GM21447 (cell line): ENCODE measurements at regions not wholly inside any gene's neighbourhood (a gene's known extent, or its start where the extent isn't known, plus 50 kb on each side); places are given as distances from the start of the nearest gene placed in this dataset.
"Not testable (repeated sequence)": the region's sequence is repeated elsewhere in the genome, so short reads cannot be mapped to it uniquely, and the experiment has no call there.

ENCODE experiments used
- ATAC-seq: cut with Tn5 transposase; IDR thresholded peaks from one replicate; pipeline ENCODE4 v1.9.1; 2021; ENCODE audit not compliant: unreplicated experiment

DNA sequence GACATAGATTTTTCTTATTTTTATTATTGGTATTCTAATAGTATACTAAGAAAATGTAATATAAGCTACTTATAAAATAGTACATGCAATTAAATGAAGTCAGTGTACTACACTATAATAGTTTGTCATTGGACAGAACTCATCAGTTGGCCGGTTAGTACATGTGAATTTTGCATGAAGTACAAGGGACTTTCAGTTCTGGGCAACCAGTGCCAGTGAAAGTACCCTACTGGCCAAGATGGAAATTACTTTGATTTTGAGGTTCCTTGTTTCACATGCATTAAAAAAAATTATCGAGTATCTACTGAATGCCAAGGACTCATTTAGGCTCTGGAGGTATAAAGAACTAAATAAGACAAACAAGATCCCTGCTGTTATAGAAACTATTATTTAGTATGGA is 213.4 kb upstream of the ELL2 start:
- ATAC-seq = no peak

DNA sequence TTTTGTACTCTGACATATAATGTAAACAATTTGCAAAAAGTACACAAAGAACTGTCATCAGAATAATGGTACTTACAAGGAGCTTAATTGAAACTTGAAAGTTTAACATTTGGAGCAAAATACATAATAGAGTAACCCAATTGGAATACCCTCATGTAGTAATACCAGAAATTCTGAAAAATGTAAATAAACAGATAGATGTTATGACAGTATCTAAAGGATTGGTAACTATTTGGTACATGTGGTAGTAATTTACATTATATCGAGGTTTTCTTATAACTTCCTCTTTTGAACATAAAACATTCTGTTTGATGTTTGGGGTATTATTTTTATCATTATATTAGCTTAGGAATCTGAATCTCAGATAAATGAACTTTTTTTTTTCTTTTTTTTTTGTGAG is 211.7 kb upstream of the ELL2 start:
- no peak for ATAC-seq

DNA sequence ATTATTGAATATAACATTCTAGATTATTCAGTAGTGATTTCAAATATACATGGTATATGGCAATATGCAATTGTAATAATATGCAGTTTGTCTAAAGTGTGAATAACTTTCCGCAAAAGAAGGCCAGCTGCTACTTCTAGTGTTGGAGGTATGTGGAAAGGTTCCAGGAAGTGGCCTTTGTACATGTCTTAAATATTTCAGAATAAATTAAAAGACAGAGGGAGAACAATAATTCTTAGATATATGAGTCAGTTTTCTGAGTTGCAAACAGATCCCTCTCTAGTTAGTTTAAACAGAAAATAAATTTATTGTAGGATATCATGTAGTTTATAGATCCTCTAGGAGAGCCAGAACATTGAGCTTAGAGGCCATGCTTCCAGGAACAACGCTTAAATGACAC is 210.8 kb upstream of the ELL2 start:
- ATAC-seq = no peak

DNA sequence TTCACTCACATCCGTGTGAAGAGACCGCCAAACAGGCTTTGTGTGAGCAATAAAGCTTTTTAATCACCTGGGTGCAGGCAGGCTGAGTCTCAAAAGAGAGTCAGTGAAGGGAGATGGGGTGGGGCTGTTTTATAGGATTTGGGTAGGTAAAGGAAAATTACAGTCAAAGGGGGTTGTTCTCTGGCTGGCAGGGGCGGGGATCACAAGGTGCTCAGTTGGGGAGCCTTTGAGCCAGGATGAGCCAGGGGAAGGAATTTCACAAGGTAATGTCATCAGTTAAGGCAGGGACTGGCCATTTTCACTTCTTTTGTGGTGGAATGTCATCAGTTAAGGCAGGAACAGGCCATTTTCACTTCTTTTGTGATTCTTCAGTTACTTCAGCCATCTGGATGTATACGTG is 210.3 kb upstream of the ELL2 start:
- ATAC-seq = not testable (repeated sequence)

DNA sequence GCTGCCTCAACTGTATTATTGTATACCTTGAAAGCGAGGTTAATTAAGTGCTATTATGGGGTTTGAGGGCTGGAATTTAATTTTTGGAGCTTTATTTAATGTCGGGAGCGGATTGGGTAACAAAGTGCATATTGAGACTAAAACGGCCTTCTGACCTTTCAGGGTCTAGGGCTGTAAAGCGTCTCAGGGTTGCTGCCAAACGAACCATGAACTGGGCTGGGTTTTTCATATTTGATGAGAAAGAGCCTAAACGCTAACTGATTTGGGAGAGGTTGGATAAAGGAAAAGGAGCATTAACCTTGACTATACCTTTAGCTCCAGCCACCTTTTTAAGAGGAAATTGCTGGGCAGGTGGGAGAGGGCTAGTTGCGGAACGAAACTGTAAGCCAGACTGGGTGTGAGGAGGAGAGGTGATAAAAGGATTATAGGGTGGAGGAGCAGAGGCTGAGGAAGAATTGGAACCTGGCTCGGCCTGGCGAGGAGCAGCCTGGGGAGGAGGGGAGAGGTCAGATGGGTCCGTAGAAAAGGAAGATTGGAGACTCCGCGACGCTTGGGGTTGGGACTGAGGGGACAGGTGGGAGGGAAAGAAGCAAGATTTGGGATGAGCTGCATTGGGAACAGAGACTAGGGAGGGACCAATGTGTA is 209.0 kb upstream of the ELL2 start:
- not testable (repeated sequence) for ATAC-seq

DNA sequence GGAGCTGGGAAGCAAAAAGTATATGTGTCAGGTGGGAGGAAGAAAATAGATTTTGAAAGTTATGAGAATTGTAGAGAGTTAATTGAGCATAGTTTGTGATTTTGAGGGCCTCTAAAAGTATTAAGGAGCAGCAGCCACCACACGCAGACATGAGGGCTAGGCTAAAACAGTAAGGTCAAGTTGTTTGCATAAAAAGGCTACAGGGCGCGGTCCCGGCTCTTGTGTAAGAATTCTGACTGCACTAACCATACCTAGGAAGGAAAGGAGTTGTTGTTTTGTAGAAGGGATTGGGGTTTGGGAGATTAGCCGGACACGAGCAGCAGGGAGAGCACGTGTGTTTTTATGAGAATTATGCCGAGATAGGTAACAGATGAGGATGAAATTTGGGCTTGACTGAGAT is 207.2 kb upstream of the ELL2 start:
- not testable (repeated sequence) for ATAC-seq

DNA sequence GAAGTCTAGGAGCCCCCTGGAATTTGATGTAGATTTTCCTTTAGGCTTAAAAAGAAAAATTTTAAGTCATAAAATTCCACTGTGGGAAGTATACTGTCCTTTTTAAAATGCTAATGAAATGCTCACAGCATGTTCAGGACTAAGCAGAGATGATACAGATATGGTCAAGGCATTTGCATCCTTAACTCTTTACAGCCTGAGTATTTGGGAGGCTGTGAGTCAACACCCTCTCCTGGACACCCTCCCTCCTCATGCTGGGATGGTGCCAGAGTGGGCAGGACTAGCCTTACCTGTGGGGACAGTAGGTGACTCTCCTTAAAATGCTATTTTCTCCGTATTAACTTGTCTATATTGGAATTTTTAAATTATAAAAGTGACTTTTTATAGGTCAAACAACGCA is 197.4 kb upstream of the ELL2 start:
- ATAC-seq = no peak

DNA sequence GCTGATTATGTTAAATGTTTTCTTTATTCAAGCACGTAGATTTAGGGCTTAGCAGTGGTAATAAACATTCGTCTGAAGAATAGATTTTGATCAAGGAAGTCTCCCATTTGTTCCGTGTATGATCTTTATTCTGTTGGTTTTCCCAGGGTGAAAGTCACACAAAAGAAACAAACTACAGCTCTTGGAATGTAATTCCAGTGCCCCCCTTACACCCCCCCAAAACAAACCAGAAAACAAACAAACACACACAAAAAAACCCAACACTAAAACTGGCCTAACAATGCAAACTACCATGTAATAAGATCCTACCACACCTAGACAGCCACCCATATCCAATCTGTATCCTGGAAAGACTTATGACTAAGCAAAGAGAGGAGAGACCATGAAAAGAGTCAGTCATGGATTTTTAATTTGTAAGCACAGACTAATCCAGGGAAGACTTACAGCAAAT is 196.2 kb upstream of the ELL2 start:
- no peak for ATAC-seq

DNA sequence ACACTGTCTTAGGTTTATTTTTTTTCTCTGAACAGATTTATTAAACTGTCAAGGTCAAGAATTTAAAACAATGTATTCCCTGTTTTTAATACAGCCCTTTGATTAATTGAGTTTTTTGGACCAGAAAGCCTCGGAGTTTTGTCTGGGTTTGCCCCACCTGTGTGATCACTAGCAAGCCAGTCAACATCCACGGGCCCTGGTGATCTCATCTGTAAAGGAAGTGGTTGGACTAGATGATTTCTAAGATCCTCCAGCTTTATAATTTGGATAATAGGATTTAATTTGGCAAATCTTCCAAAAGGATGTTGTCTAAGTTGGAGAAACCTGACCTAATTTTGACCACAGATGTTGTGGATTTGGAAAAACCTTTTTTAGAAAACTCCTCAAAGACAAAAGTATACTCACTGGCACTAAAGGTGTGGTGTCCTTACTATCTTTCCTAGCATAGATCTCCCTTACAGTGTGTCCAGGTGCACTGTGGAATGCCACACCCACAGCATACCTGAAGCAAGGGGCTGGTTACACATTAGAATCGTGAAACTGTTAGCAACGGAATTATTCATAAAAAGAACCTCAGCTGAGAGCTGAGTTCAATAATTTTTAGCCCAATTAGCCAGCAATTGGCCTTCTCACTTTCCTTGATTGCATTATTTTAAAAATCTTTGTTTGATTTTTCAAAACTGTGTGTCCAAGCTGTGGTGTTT is 195.6 kb upstream of the ELL2 start:
- no peak for ATAC-seq

DNA sequence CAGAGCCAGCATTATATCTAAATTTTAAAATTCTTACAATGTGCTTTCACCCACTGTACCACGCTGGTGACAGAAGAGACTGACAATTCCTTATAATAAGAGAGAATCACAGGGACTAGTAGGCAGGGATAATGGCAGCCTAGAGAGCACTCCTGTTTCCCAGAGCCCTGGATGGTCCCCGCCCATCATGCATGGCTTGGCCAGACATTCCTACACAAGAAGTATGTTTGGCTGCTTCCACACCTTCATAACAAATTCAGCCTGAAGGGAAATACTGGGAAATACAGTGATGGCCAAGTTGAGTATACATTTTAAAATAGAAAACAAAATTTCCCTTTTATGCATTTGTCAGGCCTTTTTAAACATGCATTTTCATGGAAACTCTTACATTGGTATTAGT is 193.5 kb upstream of the ELL2 start:
- ATAC-seq = no peak

DNA sequence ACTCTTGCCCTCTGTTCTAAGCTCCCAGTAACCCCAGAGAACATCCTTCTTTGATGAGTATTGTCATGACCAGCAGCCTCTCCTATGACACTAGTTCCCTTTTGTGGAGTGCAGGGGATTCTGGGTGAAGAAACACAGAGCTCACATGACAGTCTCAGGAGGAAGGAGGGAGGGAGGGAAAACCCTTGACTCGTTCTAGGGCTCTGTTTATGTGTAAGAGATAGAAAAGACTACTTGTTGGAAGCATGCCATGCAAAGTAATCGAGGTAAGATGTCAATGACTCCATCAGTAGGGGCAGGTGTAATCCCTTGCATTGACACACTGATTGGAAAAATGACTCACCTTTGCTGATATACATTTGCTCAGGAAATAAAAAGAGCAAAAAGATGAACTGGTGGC is 190.2 kb upstream of the ELL2 start:
- no peak for ATAC-seq

DNA sequence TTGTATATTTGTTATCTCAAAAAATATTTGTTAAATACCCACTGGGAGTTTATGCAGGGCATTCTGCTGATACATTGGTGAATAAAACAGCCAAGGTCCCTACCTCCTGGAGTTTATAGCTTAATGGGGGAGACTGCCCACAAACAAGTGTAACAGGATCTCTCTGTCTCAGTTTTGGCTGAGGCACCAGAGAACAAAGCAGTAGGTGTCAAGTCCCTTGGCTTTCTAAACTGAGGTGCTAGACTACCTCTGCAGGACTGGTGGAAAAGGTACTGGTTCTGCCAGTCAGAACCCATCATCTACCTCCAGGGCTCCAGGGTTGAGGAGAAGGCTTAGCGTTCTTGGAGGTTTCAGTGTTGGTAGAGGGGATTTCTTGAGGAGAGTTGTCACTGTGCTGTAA is 188.4 kb upstream of the ELL2 start:
- no peak for ATAC-seq

DNA sequence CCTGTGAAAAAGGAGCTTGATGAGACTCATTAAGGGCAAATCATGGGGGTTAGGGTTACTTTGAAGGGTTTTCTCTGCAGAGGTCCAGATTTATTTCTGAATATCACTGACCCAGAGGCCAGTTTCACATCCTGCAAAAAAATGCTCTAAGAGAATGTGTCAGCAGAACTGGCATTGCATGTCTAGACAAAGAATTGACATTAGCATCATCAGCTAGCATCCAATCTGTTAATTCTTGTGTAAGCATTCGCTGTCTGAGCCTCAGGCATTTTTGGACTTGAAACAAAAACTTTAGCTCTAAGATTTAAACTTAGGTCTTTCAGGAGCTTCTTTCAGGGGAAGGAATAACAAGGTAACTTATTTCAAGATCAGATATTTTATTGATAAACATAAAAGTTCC is 187.9 kb upstream of the ELL2 start:
- ATAC-seq = no peak

DNA sequence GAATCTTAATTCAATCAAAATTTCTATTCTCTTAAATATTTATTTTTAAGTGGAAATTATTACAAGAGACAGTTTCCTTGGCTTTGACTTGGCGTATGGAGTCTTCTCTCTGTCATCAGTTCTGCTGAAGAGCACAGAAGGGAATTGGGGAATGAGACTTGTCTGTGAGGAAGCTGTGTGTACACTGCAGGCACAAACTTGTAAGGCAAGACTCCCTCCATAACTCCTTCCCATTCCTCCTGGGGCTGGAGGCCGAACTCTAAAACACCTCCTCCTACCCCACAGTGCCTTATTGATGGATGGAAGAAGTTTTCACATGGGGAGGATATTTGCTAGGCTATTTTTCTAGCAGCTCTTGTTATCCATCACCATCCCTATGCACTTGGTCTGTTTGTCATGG is 187.4 kb upstream of the ELL2 start:
- no peak for ATAC-seq

DNA sequence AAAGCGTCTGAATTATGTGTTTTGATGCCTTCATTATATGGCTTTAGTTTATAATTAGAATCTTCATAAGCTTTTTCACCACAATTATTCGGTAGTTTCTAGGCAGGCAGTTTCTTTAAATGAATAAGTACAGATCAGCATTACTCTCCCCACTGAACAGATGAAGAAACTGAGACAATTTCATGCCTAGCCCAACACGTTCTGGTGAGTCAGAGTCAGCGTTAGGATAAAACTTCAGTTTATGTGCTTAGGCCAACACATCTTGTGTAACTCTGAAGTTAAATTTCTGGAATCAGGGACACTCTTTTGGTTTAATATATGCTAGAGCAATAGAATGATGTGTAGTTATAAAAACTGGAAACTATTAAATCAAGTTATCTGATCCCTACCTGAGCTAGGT is 186.7 kb upstream of the ELL2 start:
- ATAC-seq = no peak

DNA sequence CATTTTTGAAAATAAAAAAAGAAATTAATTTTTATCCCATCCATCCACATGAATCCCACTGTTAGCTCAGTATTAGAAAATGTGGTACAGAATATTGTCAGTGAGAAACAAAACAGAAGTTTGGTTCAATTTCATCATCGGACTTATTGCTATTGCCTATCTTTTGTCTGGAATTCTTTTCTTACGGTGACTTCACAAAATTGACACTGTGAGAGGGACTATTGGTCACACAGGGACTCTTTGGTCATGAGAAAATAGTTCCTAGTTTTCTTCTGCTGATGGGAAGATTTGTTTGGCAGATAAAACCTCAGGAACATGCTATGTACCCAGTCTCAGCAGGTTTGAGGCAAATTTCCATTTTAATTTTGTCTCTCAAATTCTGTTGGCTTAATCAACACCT is 186.2 kb upstream of the ELL2 start:
- no peak for ATAC-seq

DNA sequence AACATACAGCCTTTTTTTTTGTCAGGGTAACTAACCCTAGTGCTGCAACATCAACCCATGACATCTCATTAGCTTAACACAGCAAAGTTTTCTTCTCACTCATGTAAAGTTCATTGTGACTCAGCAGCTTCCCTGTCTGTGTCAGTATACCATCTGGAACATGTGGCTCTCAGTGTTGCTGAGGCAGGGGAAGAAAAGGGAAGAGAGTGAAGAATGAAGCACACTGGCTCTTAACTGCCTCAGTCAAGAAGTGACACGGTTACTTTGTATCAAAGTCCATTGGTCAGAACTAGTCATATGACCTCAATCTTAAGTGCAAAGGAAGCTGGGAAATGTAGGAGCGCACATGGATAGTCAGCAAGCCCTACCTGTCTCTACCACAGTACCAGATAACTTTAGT is 185.0 kb upstream of the ELL2 start:
- ATAC-seq = no peak

DNA sequence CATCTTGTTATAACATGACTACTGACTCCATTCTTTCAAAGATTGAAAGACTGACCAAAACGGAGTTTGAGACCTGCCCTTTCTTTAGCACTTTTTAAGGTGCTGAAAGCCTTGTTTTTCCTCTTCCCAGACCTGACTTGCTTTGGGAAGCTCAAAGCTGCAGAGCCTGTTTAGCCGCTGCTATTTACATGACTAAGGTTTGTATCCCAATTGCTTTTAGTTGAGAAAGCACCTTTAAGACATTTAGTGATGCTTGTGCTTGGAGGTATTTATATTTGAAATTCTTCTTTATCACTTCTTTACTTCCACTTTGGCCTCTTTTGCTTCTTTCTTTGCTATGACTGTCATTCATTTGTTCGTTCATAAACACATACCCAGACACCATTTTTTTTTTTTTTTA is 182.6 kb upstream of the ELL2 start:
- ATAC-seq = no peak

DNA sequence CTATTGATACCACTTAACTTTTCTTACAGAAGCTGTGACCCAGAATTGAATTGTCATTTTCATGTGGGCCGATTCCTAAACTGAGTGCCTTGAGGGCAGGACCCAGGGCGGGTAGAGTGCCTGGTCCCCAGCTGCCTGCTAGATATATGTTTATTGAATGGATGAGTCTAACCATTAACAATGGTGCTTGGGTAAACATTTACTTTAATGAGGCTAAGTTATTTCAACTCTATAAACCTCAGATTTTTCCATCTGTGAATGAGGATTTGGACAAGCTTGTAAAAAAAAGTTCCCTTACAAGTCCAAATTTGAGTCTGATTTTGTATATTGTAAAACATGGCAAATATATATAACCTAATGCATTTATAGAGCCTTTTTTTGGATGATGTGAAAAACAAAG is 181.8 kb upstream of the ELL2 start:
- ATAC-seq = no peak

DNA sequence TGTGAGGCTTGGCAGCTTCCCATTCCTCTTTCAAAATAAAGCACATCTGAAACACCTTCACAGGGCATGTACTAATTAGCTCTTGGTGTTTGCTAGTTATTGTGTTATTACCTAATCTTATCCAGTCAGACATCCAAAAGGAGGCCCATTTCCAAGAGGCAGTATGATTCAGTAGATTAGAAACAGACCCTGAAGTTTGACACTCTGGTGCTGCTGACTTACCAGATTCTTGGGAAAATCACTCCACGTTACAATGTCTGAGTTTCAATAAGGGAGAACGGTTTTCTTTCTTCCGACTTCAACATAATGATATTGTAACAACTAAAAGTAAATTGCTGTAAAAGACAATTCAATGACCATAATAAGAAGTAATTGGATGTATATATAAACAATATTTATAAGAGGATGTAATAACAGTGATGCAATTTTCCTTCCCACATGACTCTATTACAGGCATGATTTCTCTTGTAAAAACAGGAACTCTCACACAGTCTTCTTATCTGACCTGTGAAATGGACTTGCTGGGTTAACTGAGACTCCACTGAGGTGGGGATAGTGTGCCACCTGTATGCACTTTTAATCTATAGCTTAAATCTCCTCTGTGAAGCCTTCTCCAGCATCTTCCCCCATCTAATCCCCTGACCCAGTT is 181.3 kb upstream of the ELL2 start:
- no peak for ATAC-seq

DNA sequence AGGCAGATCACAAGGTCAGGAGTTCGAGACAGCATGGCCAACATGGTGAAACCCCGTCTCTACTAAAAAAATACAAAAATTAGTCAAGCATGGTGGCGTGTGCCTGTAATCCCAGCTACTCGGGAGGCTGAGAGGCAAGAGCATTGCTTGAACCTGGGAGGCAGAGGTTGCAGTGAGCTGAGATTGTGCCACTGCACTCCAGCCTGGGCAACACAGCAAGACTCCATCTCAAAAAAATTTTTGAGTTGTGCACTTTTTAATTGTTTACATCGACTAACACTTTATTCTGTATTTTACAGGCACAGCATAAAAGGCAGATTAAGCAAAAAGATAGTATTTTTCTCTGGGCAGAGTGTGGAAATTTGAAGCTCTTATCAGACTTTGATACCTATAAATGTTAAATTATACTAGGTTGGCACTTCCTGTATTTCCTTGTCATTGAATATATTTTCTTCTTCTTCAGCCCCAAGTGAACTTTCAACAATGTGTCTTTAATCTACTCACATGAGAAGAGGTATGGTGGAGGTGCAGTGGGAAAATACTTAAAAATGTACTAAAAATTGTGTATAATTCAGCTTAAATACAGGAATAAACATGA is 180.6 kb upstream of the ELL2 start:
- no peak for ATAC-seq

DNA sequence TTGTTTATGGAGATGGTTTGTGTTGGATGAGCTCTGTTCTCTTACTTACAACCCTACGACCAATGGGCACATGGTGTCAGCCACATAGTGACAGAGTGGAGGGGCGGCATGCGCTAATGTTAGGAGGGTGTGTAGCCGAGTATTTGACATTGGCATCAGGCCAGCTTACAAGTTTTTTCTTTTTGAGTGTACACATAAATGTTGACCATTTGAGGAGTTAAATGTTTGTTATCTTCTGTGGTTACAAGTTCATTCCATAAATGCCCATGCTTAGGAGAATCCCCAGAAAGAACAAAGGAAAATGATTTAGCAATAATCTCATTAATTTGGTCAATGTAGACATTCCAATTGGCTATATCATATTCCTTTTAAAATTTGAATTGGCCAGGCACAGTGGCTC is 180.1 kb upstream of the ELL2 start:
- ATAC-seq = no peak
